ENCODE measurements at regions not wholly inside any gene's neighbourhood (a gene's known extent, or its start where the extent isn't known, plus 50 kb on each side); places are given as distances from the start of the nearest gene placed in this dataset.

- Histone ChIP-seq H2AFZ (ENCODE audit: low read depth, low read length) (no peak overlapping the region), H3K4me1 (ENCODE audit: control insufficient read depth, extremely low read depth, insufficient read depth, low read length) (no peaks in the 10 kb centered on the region), H4K20me1 (replicated peaks; ENCODE audit: control insufficient read depth, extremely low read depth, insufficient read depth, low read length) (no peaks in the 10 kb centered on the region), H3K27ac (ENCODE audit: insufficient read depth, low read depth, low read length) (no peak overlapping the region), H3K4me2 (ENCODE audit: insufficient read depth, low read length) (no peak overlapping the region), H3K79me2 (ENCODE audit: control insufficient read depth, insufficient read depth, low read length) (no peaks in the 10 kb centered on the region), H3K9me3 (replicated peaks; ENCODE audit: control insufficient read depth, insufficient read depth, low read length) (no peaks in the 10 kb centered on the region), H3K27me3 (ENCODE audit: control insufficient read depth in 2 of 2, insufficient read depth in 2 of 2, low read length in 2 of 2) (peaks cover 3 to 4% of the 10 kb centered on the region in 2 experiments), H3K4me3 (replicated peaks in 1 of 3; ENCODE audit: insufficient read depth in 1 of 3, low read depth in 1 of 3, low read length in 3 of 3) (no peak overlapping the region), H3K9me1 (replicated peaks; ENCODE audit: control insufficient read depth, extremely low read depth, insufficient read depth, low read length) (no peaks in the 10 kb centered on the region), H3K9ac (replicated peaks; ENCODE audit: extremely low read depth, insufficient read depth, low read length) (no peak overlapping the region), H3K36me3 (ENCODE audit: control insufficient read depth in 2 of 2, extremely low read depth in 1 of 2, insufficient read depth in 2 of 2, low read length in 2 of 2) (no peaks in the 10 kb centered on the region)
- no TSS peak for BruUV-seq (replicated peaks)
- POLR2A ChIA-PET = no interaction called here
- CTCF ChIA-PET = no interaction called here
- TF ChIP-seq POLR2A (IDR thresholded peaks at IDR 0.05; ENCODE audit: low read depth, low read length) (no peak), EZH2 (IDR thresholded peaks at IDR 0.05; ENCODE audit: borderline replicate concordance, low read depth, low read length, severe bottlenecking) (no peak), POLR2AphosphoS5 (IDR thresholded peaks at IDR 0.05; ENCODE audit: insufficient read depth, low read depth, low read length) (no peak), JUN (IDR thresholded peaks at IDR 0.05; ENCODE audit: borderline replicate concordance, insufficient read depth, insufficient read length, low read depth) (no peak), CTCF (IDR thresholded peaks at IDR 0.05; ENCODE audit: extremely low read depth in 1 of 2, insufficient read depth in 1 of 2, low read depth in 1 of 2, low read length in 2 of 2) (no peak), GATA2 (IDR thresholded peaks at IDR 0.05; ENCODE audit: insufficient read depth, insufficient read length, low read depth, low read length) (no peak), FOS (IDR thresholded peaks at IDR 0.05; ENCODE audit: borderline replicate concordance, insufficient read depth, low read length) (no peak), MYC (IDR thresholded peaks at IDR 0.05; ENCODE audit: low read depth, low read length) (no peak), MAX (IDR thresholded peaks at IDR 0.05; ENCODE audit: insufficient read depth, insufficient read length) (no peak)
- dilution Hi-C loops (cut with MboI; ENCODE audit: extremely low pct_ligation_motif_present, low sequenced_read_pairs) (no loop called here), intact Hi-C loops (cut with micrococcal nuclease) (no loop called here)
- DNase-seq (ENCODE audit: low read depth, low spot score) (no peak), FAIRE-seq (no peak)
These were observed 58.3 kb upstream of the CDYL start for GRCh38 chr6:4717856-4718255.
